Omental fat pad (tissue), 3 donors: ENCODE measurements at regions not wholly inside any gene's neighbourhood (a gene's known extent, or its start where the extent isn't known, plus 50 kb on each side); places are given as distances from the start of the nearest gene placed in this dataset.

Experiments used
- ATAC-seq: fragments of 150-250 bp; one replicate; pipeline ENCODE4 v1.9.1; 2016; ENCODE audit warnings: mild to moderate bottlenecking, moderate library complexity; ENCODE audit not compliant: low FRiP score
- DNase-seq: peaks from one replicate; pipeline ENCODE4 v3.0.0-alpha.2; 2019; ENCODE audit warnings: low spot score
- TF ChIP-seq, protein P1 (sequence below), 3 donors: fragments of 450-650 bp; IDR thresholded peaks; one replicate each; pipeline ENCODE4 v1.5.1; 2016 to 2017; ENCODE audit warnings: antibody characterized with exemption in 3 of 3, mild to moderate bottlenecking in 3 of 3, moderate library complexity in 2 of 3

GRCh38 chr3:20669675-20670074 lies 483.7 kb upstream of the SGO1 start:
- no peak for DNase-seq
- no peak for ATAC-seq
- TF ChIP-seq, protein P1, sequence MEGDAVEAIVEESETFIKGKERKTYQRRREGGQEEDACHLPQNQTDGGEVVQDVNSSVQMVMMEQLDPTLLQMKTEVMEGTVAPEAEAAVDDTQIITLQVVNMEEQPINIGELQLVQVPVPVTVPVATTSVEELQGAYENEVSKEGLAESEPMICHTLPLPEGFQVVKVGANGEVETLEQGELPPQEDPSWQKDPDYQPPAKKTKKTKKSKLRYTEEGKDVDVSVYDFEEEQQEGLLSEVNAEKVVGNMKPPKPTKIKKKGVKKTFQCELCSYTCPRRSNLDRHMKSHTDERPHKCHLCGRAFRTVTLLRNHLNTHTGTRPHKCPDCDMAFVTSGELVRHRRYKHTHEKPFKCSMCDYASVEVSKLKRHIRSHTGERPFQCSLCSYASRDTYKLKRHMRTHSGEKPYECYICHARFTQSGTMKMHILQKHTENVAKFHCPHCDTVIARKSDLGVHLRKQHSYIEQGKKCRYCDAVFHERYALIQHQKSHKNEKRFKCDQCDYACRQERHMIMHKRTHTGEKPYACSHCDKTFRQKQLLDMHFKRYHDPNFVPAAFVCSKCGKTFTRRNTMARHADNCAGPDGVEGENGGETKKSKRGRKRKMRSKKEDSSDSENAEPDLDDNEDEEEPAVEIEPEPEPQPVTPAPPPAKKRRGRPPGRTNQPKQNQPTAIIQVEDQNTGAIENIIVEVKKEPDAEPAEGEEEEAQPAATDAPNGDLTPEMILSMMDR (IDR thresholded peaks at IDR 0.05): no peak

GRCh38 chr3:20669184-20669583 lies 483.2 kb upstream of the SGO1 start:
- ATAC-seq: no peak
- no peak for DNase-seq
- TF ChIP-seq, protein P1 (IDR thresholded peaks at IDR 0.05): no peak

DNA sequence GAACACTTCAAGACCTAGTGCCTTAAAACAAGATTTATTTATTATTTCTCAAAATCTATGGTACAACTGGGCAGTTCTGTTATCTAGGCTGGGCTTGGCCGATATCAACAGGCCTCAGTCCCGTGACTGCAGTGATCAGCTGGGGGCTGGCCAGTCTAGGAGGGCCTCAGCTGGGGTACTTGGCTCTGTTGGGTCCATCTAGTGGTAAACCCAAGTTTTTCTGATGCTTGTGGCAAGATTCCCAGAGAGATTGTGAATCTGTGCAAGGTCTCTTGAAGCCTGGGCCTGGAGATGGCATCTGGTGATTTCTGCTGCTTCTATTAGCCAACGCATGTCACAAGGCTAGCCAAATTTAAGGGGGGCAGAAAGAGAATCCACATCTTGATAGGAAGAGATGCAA lies 482.4 kb upstream of the SGO1 start:
- DNase-seq: no peak
- TF ChIP-seq, protein P1 (IDR thresholded peaks at IDR 0.05): no peak
- no peak for ATAC-seq

GRCh38 chr3:20666091-20666490 lies 480.1 kb upstream of the SGO1 start:
- TF ChIP-seq, protein P1 (IDR thresholded peaks at IDR 0.05): no peak
- DNase-seq: no peak
- ATAC-seq: no peak

GRCh38 chr3:20658491-20658890 lies 472.5 kb upstream of the SGO1 start:
- ATAC-seq (no peak), DNase-seq (no peak)
- TF ChIP-seq, protein P1 (IDR thresholded peaks at IDR 0.05): no peak

DNA sequence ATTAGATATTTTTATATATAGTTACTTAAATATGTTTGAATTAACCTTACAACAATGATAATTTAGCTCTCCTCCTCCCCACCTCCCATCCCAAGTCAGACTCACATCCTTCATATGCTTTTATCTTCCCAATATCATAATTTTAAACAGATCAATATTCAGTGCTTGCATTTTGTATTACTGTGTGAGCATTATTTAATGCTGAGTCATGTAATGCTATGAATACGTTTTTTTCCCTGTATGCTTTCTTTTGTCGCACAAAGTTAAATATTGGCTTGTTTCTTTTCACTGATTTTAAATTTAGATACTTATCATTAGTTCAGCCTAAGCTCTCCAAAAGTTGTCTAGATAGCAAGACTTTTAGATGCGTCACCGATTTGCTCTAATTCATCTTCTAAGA lies 471.6 kb upstream of the SGO1 start:
- DNase-seq: no peak
- ATAC-seq: no peak
- TF ChIP-seq, protein P1 (IDR thresholded peaks at IDR 0.05): no peak

- DNase-seq (no peak), ATAC-seq (no peak)
- TF ChIP-seq, protein P1 (IDR thresholded peaks at IDR 0.05): no peak
These were observed 466.4 kb upstream of the SGO1 start for GRCh38 chr3:20652231-20652986.
